Lower lobe of right lung (tissue), 2 donors: ENCODE measurements at regions not wholly inside any gene's neighbourhood (a gene's known extent, or its start where the extent isn't known, plus 50 kb on each side); places are given as distances from the start of the nearest gene placed in this dataset.

Source experiments
- ATAC-seq, 2 donors: fragments of 200-7000 bp; cut with Tn5 transposase; one replicate each; pipeline ENCODE4 v1.9.1; 2020 to 2022; ENCODE audit warnings: mild to moderate bottlenecking in 2 of 2, moderate library complexity in 2 of 2
- DNase-seq: peaks from one replicate; pipeline ENCODE4 v3.0.0-alpha.2; 2020
- H3K27ac ChIP-seq: fragments of 200-600 bp; one replicate; pipeline ENCODE4 v1.8.0; 2022
- H3K27me3 ChIP-seq: fragments of 200-600 bp; one replicate; pipeline ENCODE4 v1.8.0; 2022; ENCODE audit warnings: low read depth
- H3K36me3 ChIP-seq: fragments of 200-600 bp; one replicate; pipeline ENCODE4 v1.8.0; 2022; ENCODE audit warnings: mild to moderate bottlenecking
- H3K4me1 ChIP-seq: fragments of 200-600 bp; one replicate; pipeline ENCODE4 v1.8.0; 2022
- H3K4me3 ChIP-seq: fragments of 200-600 bp; one replicate; pipeline ENCODE4 v1.8.0; 2022; ENCODE audit warnings: mild to moderate bottlenecking
- H3K9me3 ChIP-seq: fragments of 200-600 bp; one replicate; pipeline ENCODE4 v1.8.0; 2022
- intact Hi-C: fragments of 100-400 bp; cut with DNase I; formaldehyde crosslinking; loops from one replicate; pipeline ENCODE4 v1.11.0; 2022
- TF ChIP-seq, protein P1 (sequence below): fragments of 200-600 bp; IDR thresholded peaks from one replicate; pipeline ENCODE4 v1.8.0; 2022; ENCODE audit warnings: antibody characterized with exemption, mild to moderate bottlenecking
- donor health status: DM: no; HTN: yes; CAD: no; lungs with severe emphysema.

DNA sequence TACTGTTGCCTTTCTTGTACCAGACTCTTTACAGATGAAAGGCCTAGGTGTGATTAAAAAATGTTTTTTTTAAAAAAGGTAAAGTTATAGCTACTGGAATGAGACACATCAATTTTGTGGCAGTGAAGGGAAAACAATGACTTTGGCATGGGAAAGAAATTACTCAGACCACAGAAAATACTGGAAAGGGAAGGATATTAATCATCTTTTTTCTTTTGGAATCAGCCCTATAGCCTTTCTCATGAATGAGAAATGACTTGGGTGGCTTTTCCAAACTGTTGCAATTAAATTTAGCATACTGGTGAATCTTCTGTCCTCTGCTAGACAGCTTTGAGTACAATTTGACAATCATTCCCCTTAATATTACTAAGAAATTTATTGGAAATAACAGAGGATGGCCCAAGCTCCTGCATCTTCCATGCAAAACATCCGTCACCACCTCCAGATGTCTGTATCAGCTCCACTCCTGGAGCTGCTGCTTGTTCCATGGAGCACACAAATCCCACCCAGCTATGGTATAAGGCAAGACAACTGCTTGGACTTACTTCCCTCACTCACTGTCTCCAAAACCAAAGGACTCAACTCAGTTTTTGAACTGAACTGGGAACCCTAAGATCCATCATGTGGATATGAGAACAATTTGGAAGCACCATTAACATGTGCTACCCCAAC is 97.6 kb upstream of the ARSJ start:
- TF ChIP-seq, protein P1, sequence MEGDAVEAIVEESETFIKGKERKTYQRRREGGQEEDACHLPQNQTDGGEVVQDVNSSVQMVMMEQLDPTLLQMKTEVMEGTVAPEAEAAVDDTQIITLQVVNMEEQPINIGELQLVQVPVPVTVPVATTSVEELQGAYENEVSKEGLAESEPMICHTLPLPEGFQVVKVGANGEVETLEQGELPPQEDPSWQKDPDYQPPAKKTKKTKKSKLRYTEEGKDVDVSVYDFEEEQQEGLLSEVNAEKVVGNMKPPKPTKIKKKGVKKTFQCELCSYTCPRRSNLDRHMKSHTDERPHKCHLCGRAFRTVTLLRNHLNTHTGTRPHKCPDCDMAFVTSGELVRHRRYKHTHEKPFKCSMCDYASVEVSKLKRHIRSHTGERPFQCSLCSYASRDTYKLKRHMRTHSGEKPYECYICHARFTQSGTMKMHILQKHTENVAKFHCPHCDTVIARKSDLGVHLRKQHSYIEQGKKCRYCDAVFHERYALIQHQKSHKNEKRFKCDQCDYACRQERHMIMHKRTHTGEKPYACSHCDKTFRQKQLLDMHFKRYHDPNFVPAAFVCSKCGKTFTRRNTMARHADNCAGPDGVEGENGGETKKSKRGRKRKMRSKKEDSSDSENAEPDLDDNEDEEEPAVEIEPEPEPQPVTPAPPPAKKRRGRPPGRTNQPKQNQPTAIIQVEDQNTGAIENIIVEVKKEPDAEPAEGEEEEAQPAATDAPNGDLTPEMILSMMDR, result no peak
- no peaks in the 10 kb centered on the region for H3K4me1 ChIP-seq

DNA sequence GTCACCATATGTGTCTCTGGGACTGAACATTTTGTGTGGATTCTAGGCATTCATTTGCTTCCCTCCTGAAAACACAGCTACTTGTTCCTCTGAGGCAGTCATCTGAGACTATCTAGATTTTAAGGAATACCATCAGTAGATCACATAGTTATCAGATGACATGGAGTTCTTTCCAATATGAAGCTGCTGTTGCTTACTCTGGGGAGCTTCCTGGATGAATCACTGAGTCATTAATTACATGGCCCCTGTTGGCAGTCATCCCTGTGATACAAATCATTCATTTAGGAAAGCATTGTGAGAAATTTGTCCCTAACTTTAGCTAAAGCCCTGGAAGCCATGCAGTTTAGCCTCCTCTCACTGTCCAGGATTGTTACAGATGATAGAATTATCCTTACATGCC is 98.2 kb upstream of the ARSJ start:
- TF ChIP-seq, protein P1, result no peak
- Histone ChIP-seq H3K36me3 (no peaks in the 10 kb centered on the region), H3K27ac (no peak overlapping the region), H3K4me3 (no peak overlapping the region), H3K4me1 (no peaks in the 10 kb centered on the region), H3K9me3 (no peaks in the 10 kb centered on the region), H3K27me3 (no peaks in the 10 kb centered on the region)
- no peak for ATAC-seq
- no peak for DNase-seq
- intact Hi-C loops, result no loop called here

More for the DNA sequence above, 97.6 kb upstream of the ARSJ start:
- Histone ChIP-seq H3K27me3 (no peaks in the 10 kb centered on the region), H3K4me3 (no peak overlapping the region), H3K36me3 (no peaks in the 10 kb centered on the region), H3K9me3 (no peaks in the 10 kb centered on the region), H3K27ac (no peak overlapping the region)
- intact Hi-C loops, result no loop called here
- ATAC-seq (no peak), DNase-seq (no peak)

DNA sequence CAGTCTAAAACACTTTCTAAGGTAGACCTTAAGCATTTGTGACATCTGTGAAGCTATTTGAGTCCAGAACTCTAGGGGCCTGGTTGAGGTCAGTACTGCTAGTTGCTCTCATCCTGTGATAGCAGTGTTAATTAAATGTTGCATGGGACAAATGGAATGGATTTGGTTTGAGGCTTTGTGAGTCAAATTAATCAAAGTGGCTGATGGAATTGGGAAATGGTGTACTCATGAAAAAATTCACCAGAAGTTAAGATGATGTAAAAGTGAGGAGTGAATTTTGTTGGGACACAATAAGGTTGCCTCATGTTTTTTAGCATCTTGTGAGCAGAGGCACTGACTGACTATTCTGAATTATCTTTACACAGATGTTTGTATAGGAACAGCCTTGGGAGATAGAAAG is 99.2 kb upstream of the ARSJ start:
- H3K9me3 ChIP-seq, result no peaks in the 10 kb centered on the region
- DNase-seq (no peak), ATAC-seq (no peak)
- TF ChIP-seq, protein P1, result no peak
- no peak overlapping the region for H3K27ac ChIP-seq
- no peaks in the 10 kb centered on the region for H3K36me3 ChIP-seq
- intact Hi-C loops, result no loop called here
- no peak overlapping the region for H3K4me3 ChIP-seq
- no peaks in the 10 kb centered on the region for H3K4me1 ChIP-seq
- H3K27me3 ChIP-seq, result no peaks in the 10 kb centered on the region

DNA sequence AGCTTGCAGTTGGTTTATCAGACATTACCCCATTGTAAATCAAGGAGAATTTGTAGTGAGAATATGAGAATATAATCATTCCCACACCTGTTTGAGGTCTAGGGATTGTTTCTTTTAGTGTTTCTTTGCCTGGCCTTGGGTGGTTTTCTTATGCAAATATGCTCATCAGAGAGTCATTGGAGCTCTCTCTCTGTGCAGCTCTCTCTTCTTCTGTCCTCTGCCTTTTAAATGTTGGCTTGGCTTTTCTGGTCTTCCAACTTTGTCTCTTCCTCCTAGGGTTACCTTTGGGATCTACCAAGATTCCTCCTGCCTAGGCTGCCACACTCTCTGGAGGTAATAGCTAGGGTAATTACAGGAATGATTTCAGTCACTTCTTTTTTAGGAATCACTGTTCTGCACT is 102.3 kb upstream of the ARSJ start:
- TF ChIP-seq, protein P1, result no peak
- intact Hi-C loops, result no loop called here
- H3K36me3 ChIP-seq, result no peaks in the 10 kb centered on the region
- no peak overlapping the region for H3K4me3 ChIP-seq
- no peak for DNase-seq
- no peaks in the 10 kb centered on the region for H3K9me3 ChIP-seq
- H3K27me3 ChIP-seq, result no peaks in the 10 kb centered on the region
- H3K27ac ChIP-seq, result no peak overlapping the region
- H3K4me1 ChIP-seq, result no peaks in the 10 kb centered on the region
- no peak for ATAC-seq

DNA sequence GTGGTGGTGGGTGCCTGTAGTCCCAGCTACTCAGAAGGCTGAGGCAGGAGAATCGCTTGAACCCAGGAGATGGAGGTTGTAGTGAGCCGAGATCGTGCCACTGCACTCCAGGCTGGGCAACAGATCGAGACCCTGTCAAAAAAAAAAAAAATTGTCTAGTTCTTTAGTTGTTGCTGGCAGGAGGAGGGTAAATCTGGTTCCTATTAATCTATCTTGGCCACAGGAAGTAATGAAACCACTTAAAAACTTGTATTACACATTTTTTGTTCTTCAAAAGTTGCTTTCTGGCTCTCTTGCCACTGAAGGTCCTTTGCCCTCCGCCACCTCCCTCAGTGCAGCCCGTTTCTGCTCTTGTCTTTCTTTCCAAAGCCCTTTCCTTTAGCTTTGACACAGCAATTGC is 102.9 kb upstream of the ARSJ start:
- no peak overlapping the region for H3K4me3 ChIP-seq
- TF ChIP-seq, protein P1, result no peak
- no peaks in the 10 kb centered on the region for H3K36me3 ChIP-seq
- DNase-seq (no peak), ATAC-seq (no peak)
- no peak overlapping the region for H3K27ac ChIP-seq
- intact Hi-C loops, result no loop called here
- H3K27me3 ChIP-seq, result no peaks in the 10 kb centered on the region
- no peaks in the 10 kb centered on the region for H3K4me1 ChIP-seq
- H3K9me3 ChIP-seq, result no peaks in the 10 kb centered on the region
